ENCODE measurements at regions not wholly inside any gene's neighbourhood (a gene's known extent, or its start where the extent isn't known, plus 50 kb on each side); places are given as distances from the start of the nearest gene placed in this dataset.
"Not testable (repeated sequence)": the region's sequence is repeated elsewhere in the genome, so short reads cannot be mapped to it uniquely, and the experiment has no call there.

GRCh38 chr2:187687585-187687984, 133.3 kb upstream of the TFPI start:
- no TSS peak for BruUV-seq (replicated peaks)
- CTCF ChIA-PET = no interaction called here
- H3K36me3 Mint-ChIP-seq (ENCODE audit: insufficient read depth, unreplicated experiment) = no peaks in the 10 kb centered on the region
- H3K27me3 Mint-ChIP-seq (ENCODE audit: unreplicated experiment) = no peaks in the 10 kb centered on the region
- H3K4me1 Mint-ChIP-seq (ENCODE audit: low read depth, unreplicated experiment) = peaks cover 26% of the 10 kb centered on the region
- H3K9me3 Mint-ChIP-seq (ENCODE audit: low read depth, unreplicated experiment) = peaks cover 5% of the 10 kb centered on the region
- no peak for DNase-seq
- H3K27ac Mint-ChIP-seq (ENCODE audit: unreplicated experiment) = no peak overlapping the region
- no peak overlapping the region for H3K4me3 Mint-ChIP-seq (ENCODE audit: low read depth, unreplicated experiment)
- TF ChIP-seq, protein P1, sequence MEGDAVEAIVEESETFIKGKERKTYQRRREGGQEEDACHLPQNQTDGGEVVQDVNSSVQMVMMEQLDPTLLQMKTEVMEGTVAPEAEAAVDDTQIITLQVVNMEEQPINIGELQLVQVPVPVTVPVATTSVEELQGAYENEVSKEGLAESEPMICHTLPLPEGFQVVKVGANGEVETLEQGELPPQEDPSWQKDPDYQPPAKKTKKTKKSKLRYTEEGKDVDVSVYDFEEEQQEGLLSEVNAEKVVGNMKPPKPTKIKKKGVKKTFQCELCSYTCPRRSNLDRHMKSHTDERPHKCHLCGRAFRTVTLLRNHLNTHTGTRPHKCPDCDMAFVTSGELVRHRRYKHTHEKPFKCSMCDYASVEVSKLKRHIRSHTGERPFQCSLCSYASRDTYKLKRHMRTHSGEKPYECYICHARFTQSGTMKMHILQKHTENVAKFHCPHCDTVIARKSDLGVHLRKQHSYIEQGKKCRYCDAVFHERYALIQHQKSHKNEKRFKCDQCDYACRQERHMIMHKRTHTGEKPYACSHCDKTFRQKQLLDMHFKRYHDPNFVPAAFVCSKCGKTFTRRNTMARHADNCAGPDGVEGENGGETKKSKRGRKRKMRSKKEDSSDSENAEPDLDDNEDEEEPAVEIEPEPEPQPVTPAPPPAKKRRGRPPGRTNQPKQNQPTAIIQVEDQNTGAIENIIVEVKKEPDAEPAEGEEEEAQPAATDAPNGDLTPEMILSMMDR (IDR thresholded peaks at IDR 0.05; ENCODE audit: unreplicated experiment) = no peak
- intact Hi-C loops (cut with micrococcal nuclease; ENCODE audit: unreplicated experiment) = no loop called here

DNA sequence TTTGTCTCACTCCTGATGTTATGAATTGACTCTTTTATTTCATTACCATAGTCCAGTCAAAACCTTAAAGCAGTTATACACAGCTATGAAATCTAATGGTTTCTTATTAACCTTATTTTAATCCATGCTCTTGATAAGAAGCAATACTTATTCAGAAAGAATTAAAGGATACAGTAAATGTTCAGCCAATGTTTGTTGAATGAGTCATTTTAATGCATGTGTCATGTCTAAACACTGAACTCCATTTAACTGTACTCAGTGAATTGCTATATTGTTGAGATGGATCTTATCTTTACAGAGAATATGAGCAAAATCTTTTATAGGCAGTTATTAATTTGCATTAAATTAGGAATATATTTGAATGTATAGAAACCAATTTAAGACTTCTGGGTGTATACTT, 135.1 kb upstream of the TFPI start:
- no peak for DNase-seq
- Mint-ChIP-seq H3K27ac (ENCODE audit: unreplicated experiment) (no peak overlapping the region), H3K36me3 (ENCODE audit: insufficient read depth, unreplicated experiment) (no peaks in the 10 kb centered on the region), H3K27me3 (ENCODE audit: unreplicated experiment) (no peaks in the 10 kb centered on the region), H3K4me1 (ENCODE audit: low read depth, unreplicated experiment) (peaks cover 26% of the 10 kb centered on the region), H3K4me3 (ENCODE audit: low read depth, unreplicated experiment) (no peak overlapping the region), H3K9me3 (ENCODE audit: low read depth, unreplicated experiment) (peaks cover 5% of the 10 kb centered on the region)
- TF ChIP-seq, protein P1 (IDR thresholded peaks at IDR 0.05; ENCODE audit: unreplicated experiment) = no peak
- CTCF ChIA-PET = no interaction called here
- no TSS peak for BruUV-seq (replicated peaks)
- intact Hi-C loops (cut with micrococcal nuclease; ENCODE audit: unreplicated experiment) = loop anchor here (2.0 kb wide), 1 partner anchor 693 kb away; no protein-coding TSS in a partner anchor

DNA sequence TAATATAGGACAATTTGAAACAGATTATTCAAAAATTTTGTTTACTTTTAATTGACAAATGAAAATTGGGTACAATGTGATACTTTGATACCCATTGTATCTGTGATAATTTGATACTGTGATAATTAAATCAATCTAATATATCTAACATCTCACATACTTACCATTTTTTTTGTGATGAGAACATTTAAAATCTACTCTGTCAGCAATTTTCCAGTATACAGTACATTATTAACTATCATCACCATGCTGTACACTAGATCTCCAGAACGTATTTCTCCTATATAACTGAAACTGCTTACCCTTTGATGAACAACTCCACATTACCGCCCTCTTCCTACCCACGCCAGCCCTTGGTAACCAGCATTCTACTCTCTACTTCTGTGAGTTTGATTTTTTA, 139.7 kb upstream of the TFPI start:
- Mint-ChIP-seq H3K4me3 (ENCODE audit: low read depth, unreplicated experiment) (no peak overlapping the region), H3K9me3 (ENCODE audit: low read depth, unreplicated experiment) (peaks cover 12% of the 10 kb centered on the region), H3K27ac (ENCODE audit: unreplicated experiment) (no peak overlapping the region), H3K27me3 (ENCODE audit: unreplicated experiment) (no peaks in the 10 kb centered on the region), H3K4me1 (ENCODE audit: low read depth, unreplicated experiment) (peaks cover 25% of the 10 kb centered on the region), H3K36me3 (ENCODE audit: insufficient read depth, unreplicated experiment) (no peaks in the 10 kb centered on the region)
- BruUV-seq (replicated peaks) = no TSS peak
- TF ChIP-seq, protein P1 (IDR thresholded peaks at IDR 0.05; ENCODE audit: unreplicated experiment) = no peak
- CTCF ChIA-PET = no interaction called here
- no peak for DNase-seq
- intact Hi-C loops (cut with micrococcal nuclease; ENCODE audit: unreplicated experiment) = no loop called here

- H3K36me3 Mint-ChIP-seq (ENCODE audit: insufficient read depth, unreplicated experiment); H3K27me3 Mint-ChIP-seq (ENCODE audit: unreplicated experiment); H3K9me3 Mint-ChIP-seq (ENCODE audit: low read depth, unreplicated experiment); intact Hi-C loops (cut with micrococcal nuclease; ENCODE audit: unreplicated experiment); H3K4me3 Mint-ChIP-seq (ENCODE audit: low read depth, unreplicated experiment); DNase-seq; H3K27ac Mint-ChIP-seq (ENCODE audit: unreplicated experiment); CTCF ChIA-PET; H3K4me1 Mint-ChIP-seq (ENCODE audit: low read depth, unreplicated experiment); BruUV-seq (replicated peaks): not testable (repeated sequence)
Measured at GRCh38 chr2:187696644-187697043, 142.4 kb upstream of the TFPI start.

DNA sequence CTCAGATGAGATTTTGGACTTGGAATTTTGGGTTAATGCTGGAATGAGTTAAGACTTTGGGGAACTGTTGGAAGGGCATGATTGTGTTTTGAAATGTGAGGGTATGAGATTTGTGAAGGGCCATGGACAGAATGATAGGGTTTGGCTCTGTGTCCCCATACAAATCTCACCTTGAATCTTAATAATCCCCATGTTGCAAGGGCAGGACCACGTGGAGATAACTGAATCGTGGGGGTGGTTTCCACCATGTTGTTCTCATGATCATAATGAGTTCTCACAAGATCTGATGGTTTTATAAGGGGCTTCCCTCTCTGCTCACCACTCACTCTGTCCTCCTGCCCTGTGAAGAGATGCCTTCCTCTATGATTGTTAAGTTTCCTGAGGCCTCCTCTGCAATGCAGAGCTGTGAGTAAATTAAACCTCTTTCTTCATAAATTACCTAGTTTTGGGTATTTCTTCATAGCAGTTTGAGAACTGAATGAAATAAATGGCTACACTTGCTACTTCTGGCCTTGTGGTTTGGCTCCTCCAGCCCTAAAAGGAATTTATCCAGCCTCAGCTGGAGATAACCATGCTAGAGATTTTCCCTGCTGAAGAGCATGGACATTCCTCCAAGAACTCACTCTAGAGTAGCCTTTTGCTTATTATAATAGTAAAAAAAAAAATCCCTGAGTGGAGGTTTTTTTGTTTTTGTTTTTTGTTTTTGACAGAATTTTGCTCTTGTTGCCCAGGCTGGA, 144.3 kb upstream of the TFPI start:
- Mint-ChIP-seq H3K4me1 (ENCODE audit: low read depth, unreplicated experiment) (no peaks in the 10 kb centered on the region), H3K4me3 (ENCODE audit: low read depth, unreplicated experiment) (no peak overlapping the region), H3K27me3 (ENCODE audit: unreplicated experiment) (no peaks in the 10 kb centered on the region), H3K9me3 (ENCODE audit: low read depth, unreplicated experiment) (peaks cover 7% of the 10 kb centered on the region), H3K27ac (ENCODE audit: unreplicated experiment) (no peak overlapping the region), H3K36me3 (ENCODE audit: insufficient read depth, unreplicated experiment) (no peaks in the 10 kb centered on the region)
- no TSS peak for BruUV-seq (replicated peaks)
- TF ChIP-seq, protein P1 (IDR thresholded peaks at IDR 0.05; ENCODE audit: unreplicated experiment) = no peak
- CTCF ChIA-PET = no interaction called here
- no peak for DNase-seq
- intact Hi-C loops (cut with micrococcal nuclease; ENCODE audit: unreplicated experiment) = no loop called here
